ENCODE measurements at regions not wholly inside any gene's neighbourhood (a gene's known extent, or its start where the extent isn't known, plus 50 kb on each side); places are given as distances from the start of the nearest gene placed in this dataset.

GRCh38 chr5:6868171-6868570, 154.9 kb downstream of the TENT4A start:
- H3K9ac ChIP-seq (ENCODE audit: low read length) = no peak overlapping the region
- H3K4me2 ChIP-seq (ENCODE audit: low read depth, low read length, poor library complexity, severe bottlenecking) = no peak overlapping the region
- H3K4me3 ChIP-seq (ENCODE audit: low read length) = no peak overlapping the region
- H2AFZ ChIP-seq (ENCODE audit: low read length) = no peak overlapping the region
- no peaks in the 10 kb centered on the region for H4K20me1 ChIP-seq (ENCODE audit: insufficient read depth, low read depth, low read length)
- no peaks in the 10 kb centered on the region for H3K9me2 ChIP-seq (replicated peaks; ENCODE audit: insufficient read depth, low read length)
- no peaks in the 10 kb centered on the region for H3K4me1 ChIP-seq (ENCODE audit: low read length)
- no peaks in the 10 kb centered on the region for H3K9me3 ChIP-seq (ENCODE audit: low read length)
- H3K36me3 ChIP-seq (ENCODE audit: insufficient read depth, low read length) = no peaks in the 10 kb centered on the region
- no peaks in the 10 kb centered on the region for H3K79me2 ChIP-seq (ENCODE audit: low read length)
- no peaks in the 10 kb centered on the region for H3K27me3 ChIP-seq (ENCODE audit: low read length)
- H3K27ac ChIP-seq (ENCODE audit: low read length) = no peak overlapping the region
- DNase-seq = no peak

GRCh38 chr5:6868575-6869215, 155.5 kb downstream of the TENT4A start:
- H3K36me3 ChIP-seq (ENCODE audit: insufficient read depth, low read length) = no peaks in the 10 kb centered on the region
- no peak overlapping the region for H3K9ac ChIP-seq (ENCODE audit: low read length)
- no peak for DNase-seq
- no peak overlapping the region for H2AFZ ChIP-seq (ENCODE audit: low read length)
- H3K9me3 ChIP-seq (ENCODE audit: low read length) = no peaks in the 10 kb centered on the region
- no peak overlapping the region for H3K4me2 ChIP-seq (ENCODE audit: low read depth, low read length, poor library complexity, severe bottlenecking)
- no peaks in the 10 kb centered on the region for H3K9me2 ChIP-seq (replicated peaks; ENCODE audit: insufficient read depth, low read length)
- no peaks in the 10 kb centered on the region for H3K27me3 ChIP-seq (ENCODE audit: low read length)
- no peak overlapping the region for H3K4me3 ChIP-seq (ENCODE audit: low read length)
- no peaks in the 10 kb centered on the region for H3K79me2 ChIP-seq (ENCODE audit: low read length)
- no peaks in the 10 kb centered on the region for H4K20me1 ChIP-seq (ENCODE audit: insufficient read depth, low read depth, low read length)
- H3K4me1 ChIP-seq (ENCODE audit: low read length) = no peaks in the 10 kb centered on the region
- H3K27ac ChIP-seq (ENCODE audit: low read length) = no peak overlapping the region

- Histone ChIP-seq H3K9me3 (ENCODE audit: low read length) (no peaks in the 10 kb centered on the region), H2AFZ (ENCODE audit: low read length) (no peak overlapping the region), H3K9me2 (replicated peaks; ENCODE audit: insufficient read depth, low read length) (no peaks in the 10 kb centered on the region), H3K36me3 (ENCODE audit: insufficient read depth, low read length) (no peaks in the 10 kb centered on the region), H3K4me1 (ENCODE audit: low read length) (no peaks in the 10 kb centered on the region), H3K79me2 (ENCODE audit: low read length) (no peaks in the 10 kb centered on the region), H3K4me3 (ENCODE audit: low read length) (no peak overlapping the region), H3K27ac (ENCODE audit: low read length) (no peak overlapping the region), H3K27me3 (ENCODE audit: low read length) (no peaks in the 10 kb centered on the region), H3K4me2 (ENCODE audit: low read depth, low read length, poor library complexity, severe bottlenecking) (no peak overlapping the region), H4K20me1 (ENCODE audit: insufficient read depth, low read depth, low read length) (no peaks in the 10 kb centered on the region), H3K9ac (ENCODE audit: low read length) (no peak overlapping the region)
- no peak for DNase-seq
These were observed 156.4 kb downstream of the TENT4A start for GRCh38 chr5:6869677-6870076.

- Histone ChIP-seq H3K27me3 (ENCODE audit: low read length) (no peaks in the 10 kb centered on the region), H3K4me1 (ENCODE audit: low read length) (no peaks in the 10 kb centered on the region), H3K79me2 (ENCODE audit: low read length) (no peaks in the 10 kb centered on the region), H3K4me2 (ENCODE audit: low read depth, low read length, poor library complexity, severe bottlenecking) (no peak overlapping the region), H3K27ac (ENCODE audit: low read length) (no peak overlapping the region), H4K20me1 (ENCODE audit: insufficient read depth, low read depth, low read length) (no peaks in the 10 kb centered on the region), H3K4me3 (ENCODE audit: low read length) (no peak overlapping the region), H3K9me3 (ENCODE audit: low read length) (no peaks in the 10 kb centered on the region), H3K9me2 (replicated peaks; ENCODE audit: insufficient read depth, low read length) (no peaks in the 10 kb centered on the region), H3K9ac (ENCODE audit: low read length) (no peak overlapping the region), H3K36me3 (ENCODE audit: insufficient read depth, low read length) (no peaks in the 10 kb centered on the region), H2AFZ (ENCODE audit: low read length) (no peak overlapping the region)
- no peak for DNase-seq
These were observed 159.4 kb downstream of the TENT4A start for GRCh38 chr5:6872441-6873160.

GRCh38 chr5:6873359-6873758, 160.1 kb downstream of the TENT4A start:
- Histone ChIP-seq H3K4me3 (ENCODE audit: low read length) (no peak overlapping the region), H3K27ac (ENCODE audit: low read length) (no peak overlapping the region), H3K27me3 (ENCODE audit: low read length) (no peaks in the 10 kb centered on the region), H3K79me2 (ENCODE audit: low read length) (no peaks in the 10 kb centered on the region), H3K9ac (ENCODE audit: low read length) (no peak overlapping the region), H3K4me1 (ENCODE audit: low read length) (no peaks in the 10 kb centered on the region), H2AFZ (ENCODE audit: low read length) (no peak overlapping the region), H3K4me2 (ENCODE audit: low read depth, low read length, poor library complexity, severe bottlenecking) (no peak overlapping the region), H3K9me3 (ENCODE audit: low read length) (no peaks in the 10 kb centered on the region), H3K9me2 (replicated peaks; ENCODE audit: insufficient read depth, low read length) (no peaks in the 10 kb centered on the region), H4K20me1 (ENCODE audit: insufficient read depth, low read depth, low read length) (no peaks in the 10 kb centered on the region), H3K36me3 (ENCODE audit: insufficient read depth, low read length) (no peaks in the 10 kb centered on the region)
- DNase-seq = no peak

- Histone ChIP-seq H3K79me2 (ENCODE audit: low read length) (no peaks in the 10 kb centered on the region), H3K9me2 (replicated peaks; ENCODE audit: insufficient read depth, low read length) (no peaks in the 10 kb centered on the region), H4K20me1 (ENCODE audit: insufficient read depth, low read depth, low read length) (no peaks in the 10 kb centered on the region), H3K36me3 (ENCODE audit: insufficient read depth, low read length) (no peaks in the 10 kb centered on the region), H3K9me3 (ENCODE audit: low read length) (no peaks in the 10 kb centered on the region), H3K4me2 (ENCODE audit: low read depth, low read length, poor library complexity, severe bottlenecking) (no peak overlapping the region), H3K4me1 (ENCODE audit: low read length) (no peaks in the 10 kb centered on the region), H3K9ac (ENCODE audit: low read length) (no peak overlapping the region), H3K27ac (ENCODE audit: low read length) (no peak overlapping the region), H3K27me3 (ENCODE audit: low read length) (no peaks in the 10 kb centered on the region), H3K4me3 (ENCODE audit: low read length) (no peak overlapping the region), H2AFZ (ENCODE audit: low read length) (no peak overlapping the region)
- DNase-seq = no peak
These were observed 162.1 kb downstream of the TENT4A start for GRCh38 chr5:6875376-6875775.

- Histone ChIP-seq H3K4me1 (ENCODE audit: low read length) (no peaks in the 10 kb centered on the region), H3K4me2 (ENCODE audit: low read depth, low read length, poor library complexity, severe bottlenecking) (no peak overlapping the region), H3K27ac (ENCODE audit: low read length) (no peak overlapping the region), H4K20me1 (ENCODE audit: insufficient read depth, low read depth, low read length) (no peaks in the 10 kb centered on the region), H2AFZ (ENCODE audit: low read length) (no peak overlapping the region), H3K9me3 (ENCODE audit: low read length) (no peaks in the 10 kb centered on the region), H3K4me3 (ENCODE audit: low read length) (no peak overlapping the region), H3K79me2 (ENCODE audit: low read length) (no peaks in the 10 kb centered on the region), H3K9me2 (replicated peaks; ENCODE audit: insufficient read depth, low read length) (no peaks in the 10 kb centered on the region), H3K36me3 (ENCODE audit: insufficient read depth, low read length) (no peaks in the 10 kb centered on the region), H3K9ac (ENCODE audit: low read length) (no peak overlapping the region), H3K27me3 (ENCODE audit: low read length) (no peaks in the 10 kb centered on the region)
- no peak for DNase-seq
These were observed 165.0 kb downstream of the TENT4A start for GRCh38 chr5:6877986-6878828.

GRCh38 chr5:6885581-6885980, 172.3 kb downstream of the TENT4A start:
- Histone ChIP-seq H3K79me2 (ENCODE audit: low read length) (no peaks in the 10 kb centered on the region), H3K36me3 (ENCODE audit: insufficient read depth, low read length) (no peaks in the 10 kb centered on the region)
- DNase-seq = no peak

More at GRCh38 chr5:6885581-6885980, 172.3 kb downstream of the TENT4A start:
- Histone ChIP-seq H3K9me3 (ENCODE audit: low read length) (peaks cover 9% of the 10 kb centered on the region; the same call in 1 of the 2 replicates), H3K4me2 (ENCODE audit: low read depth, low read length, poor library complexity, severe bottlenecking) (no peak overlapping the region), H2AFZ (ENCODE audit: low read length) (no peak overlapping the region), H3K4me3 (ENCODE audit: low read length) (no peak overlapping the region), H3K9me2 (replicated peaks; ENCODE audit: insufficient read depth, low read length) (no peaks in the 10 kb centered on the region), H3K27me3 (ENCODE audit: low read length) (0 out of 2 replicates have a peak, but pooled peaks cover 3% of the 10 kb centered on the region), H3K27ac (ENCODE audit: low read length) (no peak overlapping the region), H3K4me1 (ENCODE audit: low read length) (no peaks in the 10 kb centered on the region), H3K9ac (ENCODE audit: low read length) (no peak overlapping the region), H4K20me1 (ENCODE audit: insufficient read depth, low read depth, low read length) (no peaks in the 10 kb centered on the region)

Measured in Karpas-422 (cell line).